ENCODE measurements at regions not wholly inside any gene's neighbourhood (a gene's known extent, or its start where the extent isn't known, plus 50 kb on each side); places are given as distances from the start of the nearest gene placed in this dataset.

- DNase-seq (ENCODE audit: low read depth in 1 of 2, low spot score in 1 of 2), result no peak
- Histone ChIP-seq H3K27ac (replicated peaks) (no peak overlapping the region), H3K27me3 (ENCODE audit: insufficient read depth, poor library complexity, severe bottlenecking) (no peaks in the 10 kb centered on the region), H3K4me3 (replicated peaks; ENCODE audit: insufficient read depth, low read length) (no peak overlapping the region)
- no peak for TF ChIP-seq REST (IDR thresholded peaks at IDR 0.05; ENCODE audit: insufficient replicate concordance, low read depth)
- TF ChIP-seq POLR2AphosphoS5 (IDR thresholded peaks at IDR 0.05; ENCODE audit: low read depth), result no peak
- no peak for TF ChIP-seq GABPA (IDR thresholded peaks at IDR 0.05; ENCODE audit: low read depth)
- no peak for TF ChIP-seq SPI1 (IDR thresholded peaks at IDR 0.05; ENCODE audit: borderline replicate concordance, low read depth)
- no peak for TF ChIP-seq CTCF (IDR thresholded peaks at IDR 0.05; ENCODE audit: insufficient read depth, low read length)
These were observed 188.7 kb downstream of the CSNK2A3 start for GRCh38 chr11:11164334-11164690.

- DNase-seq (ENCODE audit: low read depth in 1 of 2, low spot score in 1 of 2), result no peak
- Histone ChIP-seq H3K4me3 (replicated peaks; ENCODE audit: insufficient read depth, low read length) (no peak overlapping the region), H3K27ac (replicated peaks) (no peak overlapping the region), H3K27me3 (ENCODE audit: insufficient read depth, poor library complexity, severe bottlenecking) (no peaks in the 10 kb centered on the region)
- TF ChIP-seq SPI1 (IDR thresholded peaks at IDR 0.05; ENCODE audit: borderline replicate concordance, low read depth) (no peak), REST (IDR thresholded peaks at IDR 0.05; ENCODE audit: insufficient replicate concordance, low read depth) (no peak), CTCF (IDR thresholded peaks at IDR 0.05; ENCODE audit: insufficient read depth, low read length) (no peak), GABPA (IDR thresholded peaks at IDR 0.05; ENCODE audit: low read depth) (no peak), POLR2AphosphoS5 (IDR thresholded peaks at IDR 0.05; ENCODE audit: low read depth) (no peak)
These were observed 189.2 kb downstream of the CSNK2A3 start for GRCh38 chr11:11163669-11164333.

GRCh38 chr11:11163236-11163635, 189.8 kb downstream of the CSNK2A3 start:
- H3K4me3 ChIP-seq (replicated peaks; ENCODE audit: insufficient read depth, low read length), result no peak overlapping the region
- H3K27me3 ChIP-seq (ENCODE audit: insufficient read depth, poor library complexity, severe bottlenecking), result no peaks in the 10 kb centered on the region
- no peak for DNase-seq (ENCODE audit: low read depth in 1 of 2, low spot score in 1 of 2)
- H3K27ac ChIP-seq (replicated peaks), result no peak overlapping the region
- no peak for TF ChIP-seq REST (IDR thresholded peaks at IDR 0.05; ENCODE audit: insufficient replicate concordance, low read depth)
- TF ChIP-seq CTCF (IDR thresholded peaks at IDR 0.05; ENCODE audit: insufficient read depth, low read length), result no peak
- TF ChIP-seq SPI1 (IDR thresholded peaks at IDR 0.05; ENCODE audit: borderline replicate concordance, low read depth), result no peak
- no peak for TF ChIP-seq POLR2AphosphoS5 (IDR thresholded peaks at IDR 0.05; ENCODE audit: low read depth)
- TF ChIP-seq GABPA (IDR thresholded peaks at IDR 0.05; ENCODE audit: low read depth), result no peak

Data from HL-60 (cell line).